ENCODE measurements at regions not wholly inside any gene's neighbourhood (a gene's known extent, or its start where the extent isn't known, plus 50 kb on each side); places are given as distances from the start of the nearest gene placed in this dataset.

GRCh38 chr5:163608621-163609020, 103.2 kb downstream of the MAT2B start:
- Mint-ChIP-seq H3K27ac (no peak overlapping the region), H3K27me3 (no peaks in the 10 kb centered on the region), H3K4me1 (ENCODE audit: low read depth) (no peaks in the 10 kb centered on the region), H3K9me3 (no peaks in the 10 kb centered on the region), H3K36me3 (ENCODE audit: low read depth) (no peaks in the 10 kb centered on the region), H3K4me3 (no peak overlapping the region)
- intact Hi-C loops (cut with micrococcal nuclease) = no loop called here

- intact Hi-C loops (cut with micrococcal nuclease) = no loop called here
- no peaks in the 10 kb centered on the region for H3K4me1 Mint-ChIP-seq (ENCODE audit: low read depth)
- H3K27me3 Mint-ChIP-seq = no peaks in the 10 kb centered on the region
- H3K36me3 Mint-ChIP-seq (ENCODE audit: low read depth) = no peaks in the 10 kb centered on the region
- H3K4me3 Mint-ChIP-seq = no peak overlapping the region
- H3K27ac Mint-ChIP-seq = no peak overlapping the region
- no peaks in the 10 kb centered on the region for H3K9me3 Mint-ChIP-seq
Observed at GRCh38 chr5:163609910-163610309, 104.5 kb downstream of the MAT2B start.

- Mint-ChIP-seq H3K4me1 (ENCODE audit: low read depth) (no peaks in the 10 kb centered on the region), H3K27ac (no peak overlapping the region), H3K4me3 (no peak overlapping the region), H3K9me3 (no peaks in the 10 kb centered on the region), H3K36me3 (ENCODE audit: low read depth) (no peaks in the 10 kb centered on the region), H3K27me3 (no peaks in the 10 kb centered on the region)
- intact Hi-C loops (cut with micrococcal nuclease) = no loop called here
Observed at GRCh38 chr5:163612358-163613149, 107.1 kb downstream of the MAT2B start.

GRCh38 chr5:163613150-163613442, 107.7 kb downstream of the MAT2B start:
- Mint-ChIP-seq H3K4me1 (ENCODE audit: low read depth) (no peaks in the 10 kb centered on the region), H3K27ac (no peak overlapping the region), H3K36me3 (ENCODE audit: low read depth) (no peaks in the 10 kb centered on the region), H3K4me3 (no peak overlapping the region), H3K9me3 (no peaks in the 10 kb centered on the region), H3K27me3 (no peaks in the 10 kb centered on the region)
- intact Hi-C loops (cut with micrococcal nuclease) = no loop called here

- Mint-ChIP-seq H3K27ac (no peak overlapping the region), H3K4me3 (no peak overlapping the region), H3K4me1 (ENCODE audit: low read depth) (no peaks in the 10 kb centered on the region), H3K9me3 (no peaks in the 10 kb centered on the region), H3K27me3 (no peaks in the 10 kb centered on the region), H3K36me3 (ENCODE audit: low read depth) (no peaks in the 10 kb centered on the region)
- intact Hi-C loops (cut with micrococcal nuclease) = no loop called here
Observed at GRCh38 chr5:163614787-163615186, 109.4 kb downstream of the MAT2B start.

GRCh38 chr5:163619273-163619934, 114.0 kb downstream of the MAT2B start:
- H3K4me1 Mint-ChIP-seq (ENCODE audit: low read depth) = no peaks in the 10 kb centered on the region
- no peak overlapping the region for H3K27ac Mint-ChIP-seq
- no peaks in the 10 kb centered on the region for H3K27me3 Mint-ChIP-seq
- no peaks in the 10 kb centered on the region for H3K9me3 Mint-ChIP-seq
- no peaks in the 10 kb centered on the region for H3K36me3 Mint-ChIP-seq (ENCODE audit: low read depth)
- intact Hi-C loops (cut with micrococcal nuclease) = no loop called here
- H3K4me3 Mint-ChIP-seq = no peak overlapping the region

- Mint-ChIP-seq H3K4me1 (ENCODE audit: low read depth) (no peaks in the 10 kb centered on the region), H3K27me3 (no peaks in the 10 kb centered on the region), H3K9me3 (no peaks in the 10 kb centered on the region), H3K36me3 (ENCODE audit: low read depth) (no peaks in the 10 kb centered on the region), H3K27ac (no peak overlapping the region), H3K4me3 (no peak overlapping the region)
- intact Hi-C loops (cut with micrococcal nuclease) = no loop called here
Observed at GRCh38 chr5:163619951-163620350, 114.5 kb downstream of the MAT2B start.

GRCh38 chr5:163622799-163623198, 117.4 kb downstream of the MAT2B start:
- Mint-ChIP-seq H3K27ac (no peak overlapping the region), H3K9me3 (no peaks in the 10 kb centered on the region), H3K36me3 (ENCODE audit: low read depth) (no peaks in the 10 kb centered on the region), H3K27me3 (no peaks in the 10 kb centered on the region), H3K4me3 (no peak overlapping the region), H3K4me1 (ENCODE audit: low read depth) (no peaks in the 10 kb centered on the region)
- intact Hi-C loops (cut with micrococcal nuclease) = no loop called here

GRCh38 chr5:163623524-163623923, 118.1 kb downstream of the MAT2B start:
- Mint-ChIP-seq H3K27ac (no peak overlapping the region), H3K9me3 (no peaks in the 10 kb centered on the region), H3K4me1 (ENCODE audit: low read depth) (no peaks in the 10 kb centered on the region), H3K4me3 (no peak overlapping the region), H3K27me3 (no peaks in the 10 kb centered on the region), H3K36me3 (ENCODE audit: low read depth) (no peaks in the 10 kb centered on the region)
- intact Hi-C loops (cut with micrococcal nuclease) = no loop called here

GRCh38 chr5:163623986-163624385, 118.6 kb downstream of the MAT2B start:
- Mint-ChIP-seq H3K27ac (no peak overlapping the region), H3K27me3 (no peaks in the 10 kb centered on the region)

GRCh38 chr5:163624431-163624830, 119.0 kb downstream of the MAT2B start:
- no peaks in the 10 kb centered on the region for H3K4me1 Mint-ChIP-seq (ENCODE audit: low read depth)
- H3K9me3 Mint-ChIP-seq = no peaks in the 10 kb centered on the region
- intact Hi-C loops (cut with micrococcal nuclease) = no loop called here
- H3K36me3 Mint-ChIP-seq (ENCODE audit: low read depth) = no peaks in the 10 kb centered on the region
- H3K27ac Mint-ChIP-seq = no peak overlapping the region
- no peaks in the 10 kb centered on the region for H3K27me3 Mint-ChIP-seq
- H3K4me3 Mint-ChIP-seq = no peak overlapping the region

More at GRCh38 chr5:163623986-163624385, 118.6 kb downstream of the MAT2B start:
- intact Hi-C loops (cut with micrococcal nuclease) = no loop called here
- Mint-ChIP-seq H3K9me3 (no peaks in the 10 kb centered on the region), H3K4me1 (ENCODE audit: low read depth) (no peaks in the 10 kb centered on the region), H3K36me3 (ENCODE audit: low read depth) (no peaks in the 10 kb centered on the region), H3K4me3 (no peak overlapping the region)

- Mint-ChIP-seq H3K27ac (no peak overlapping the region), H3K36me3 (ENCODE audit: low read depth) (no peaks in the 10 kb centered on the region), H3K27me3 (no peaks in the 10 kb centered on the region), H3K4me3 (no peak overlapping the region), H3K9me3 (no peaks in the 10 kb centered on the region), H3K4me1 (ENCODE audit: low read depth) (no peaks in the 10 kb centered on the region)
- intact Hi-C loops (cut with micrococcal nuclease) = no loop called here
Observed at GRCh38 chr5:163626904-163627434, 121.5 kb downstream of the MAT2B start.

GRCh38 chr5:163631856-163632255, 126.4 kb downstream of the MAT2B start:
- Mint-ChIP-seq H3K27ac (no peak overlapping the region), H3K4me3 (no peak overlapping the region), H3K27me3 (no peaks in the 10 kb centered on the region), H3K36me3 (ENCODE audit: low read depth) (no peaks in the 10 kb centered on the region), H3K4me1 (ENCODE audit: low read depth) (no peaks in the 10 kb centered on the region), H3K9me3 (no peaks in the 10 kb centered on the region)
- intact Hi-C loops (cut with micrococcal nuclease) = no loop called here

- intact Hi-C loops (cut with micrococcal nuclease) = no loop called here
- Mint-ChIP-seq H3K4me1 (ENCODE audit: low read depth) (no peaks in the 10 kb centered on the region), H3K27ac (no peak overlapping the region), H3K36me3 (ENCODE audit: low read depth) (no peaks in the 10 kb centered on the region), H3K9me3 (no peaks in the 10 kb centered on the region), H3K27me3 (no peaks in the 10 kb centered on the region), H3K4me3 (no peak overlapping the region)
Observed at GRCh38 chr5:163633926-163634460, 128.6 kb downstream of the MAT2B start.

Data from dendritic cell treated with granulocyte-macrophage colony-stimulating factor and Interleukin-4, amounts not matched to agents 40 ng/mL and 50 ng/mL, for 4 days (primary cell).